IMR-90 (cell line): ENCODE measurements at regions not wholly inside any gene's neighbourhood (a gene's known extent, or its start where the extent isn't known, plus 50 kb on each side); places are given as distances from the start of the nearest gene placed in this dataset.

Source experiments
- ATAC-seq: fragments of 200-7000 bp; cut with Tn5 transposase; 2 replicates; pipeline ENCODE4 v1.9.1; 2020; ENCODE audit warnings: low read depth, mild to moderate bottlenecking, moderate library complexity
- BruUV-seq: library from RNA; stranded (reverse); fragments of 400-500 nt; replicated peaks from 2 replicates; lab custom pipeline; 2021; lab: Mats Ljungman, UMichigan
- CTCF ChIA-PET: fragments of 300-600 bp; formaldehyde crosslinking; extraction: SDS; loops from one replicate; lab custom pipeline; 2021; ENCODE audit warnings: antibody characterized with exemption; lab: Yijun Ruan, JAX
- POLR2A ChIA-PET: fragments of 300-600 bp; sonication (Branson Sonifier 250); formaldehyde crosslinking; loops from one replicate; lab custom pipeline; 2022; ENCODE audit warnings: antibody characterized with exemption; ENCODE audit not compliant: unreplicated experiment; lab: Charles Lee
- DNase-seq: peaks from one replicate; pipeline ENCODE4 v3.0.0; 2013
- H2AFZ ChIP-seq: replicated peaks from 2 replicates; pipeline ENCODE3; 2013; ENCODE audit warnings: low read length, mild to moderate bottlenecking; ENCODE audit not compliant: poor library complexity
- H2AK5ac ChIP-seq: 2 replicates; pipeline ENCODE4 v1.6.1; 2013; ENCODE audit warnings: low read depth, low read length, inconsistent platforms
- H2AK9ac ChIP-seq: replicated peaks from 2 replicates; pipeline ENCODE3; 2013; ENCODE audit warnings: mild to moderate bottlenecking, low read depth, low read length, moderate library complexity; ENCODE audit not compliant: poor library complexity
- H2BK120ac ChIP-seq: 2 replicates; pipeline ENCODE4 v1.6.1; 2013; ENCODE audit warnings: low read depth, low read length, inconsistent platforms
- H2BK15ac ChIP-seq: 3 replicates; pipeline ENCODE4 v1.6.1; 2013; ENCODE audit warnings: low read depth, low read length, inconsistent platforms
- H2BK20ac ChIP-seq: 2 replicates; pipeline ENCODE4 v1.6.1; 2013; ENCODE audit warnings: low read depth, mild to moderate bottlenecking, inconsistent platforms, low read length, moderate library complexity
- H2BK5ac ChIP-seq: 2 replicates; pipeline ENCODE4 v1.6.1; 2013; ENCODE audit warnings: mild to moderate bottlenecking, low read depth, low read length, inconsistent platforms; ENCODE audit not compliant: poor library complexity, severe bottlenecking
- H3K14ac ChIP-seq: replicated peaks from 2 replicates; pipeline ENCODE4 v1.6.1; 2013; ENCODE audit warnings: low read depth, low read length, inconsistent platforms
- H3K18ac ChIP-seq: 2 replicates; pipeline ENCODE4 v1.6.1; 2013; ENCODE audit warnings: low read depth, low read length, control low read depth
- H3K23ac ChIP-seq: 2 replicates; pipeline ENCODE4 v1.6.1; 2013; ENCODE audit warnings: low read depth, low read length, inconsistent platforms
- H3K27ac ChIP-seq: 2 replicates; pipeline ENCODE4 v1.5.1; 2013; ENCODE audit warnings: mild to moderate bottlenecking, control low read depth, low read length; ENCODE audit not compliant: insufficient read depth
- H3K27me3 ChIP-seq: 2 replicates; pipeline ENCODE4 v1.6.1; 2013; ENCODE audit warnings: low read length; ENCODE audit not compliant: control insufficient read depth, insufficient read depth
- H3K36me3 ChIP-seq: 2 replicates; pipeline ENCODE4 v1.6.1; 2013; ENCODE audit warnings: low read length, mixed read lengths; ENCODE audit not compliant: control insufficient read depth, insufficient read depth
- H3K4ac ChIP-seq: 2 replicates; pipeline ENCODE4 v1.6.1; 2013; ENCODE audit warnings: low read depth, low read length, inconsistent platforms
- H3K4me1 ChIP-seq: 2 replicates; pipeline ENCODE4 v1.6.1; 2013; ENCODE audit warnings: low read length, mixed read lengths; ENCODE audit not compliant: control insufficient read depth, insufficient read depth
- H3K4me2 ChIP-seq: 2 replicates; pipeline ENCODE4 v1.6.1; 2013; ENCODE audit warnings: low read depth, mild to moderate bottlenecking, control low read depth, low read length, moderate library complexity
- H3K4me3 ChIP-seq: 2 replicates; pipeline ENCODE4 v1.5.1; 2013; ENCODE audit warnings: low read depth, mild to moderate bottlenecking, control low read depth, low read length, moderate library complexity; ENCODE audit not compliant: insufficient read depth
- H3K56ac ChIP-seq: 2 replicates; pipeline ENCODE4 v1.6.1; 2013; ENCODE audit warnings: low read length, inconsistent platforms; ENCODE audit not compliant: insufficient read depth; ENCODE audit errors: extremely low read depth
- H3K79me1 ChIP-seq, 2 experiments: 2 replicates each; pipeline ENCODE4 v1.6.1; 2013; ENCODE audit warnings: low read length in 2 of 2, inconsistent platforms in 1 of 2, low read depth in 1 of 2
- H3K9ac ChIP-seq: 2 replicates; pipeline ENCODE4 v1.6.1; 2013; ENCODE audit warnings: low read depth, low read length, control low read depth
- H3K9me1 ChIP-seq: 2 replicates; pipeline ENCODE4 v1.6.1; 2013; ENCODE audit warnings: low read length, inconsistent platforms; ENCODE audit not compliant: insufficient read depth
- H3K9me3 ChIP-seq: 2 replicates; pipeline ENCODE4 v1.6.1; 2013; ENCODE audit warnings: low read length; ENCODE audit not compliant: control insufficient read depth, insufficient read depth
- H4K20me1 ChIP-seq: 2 replicates; pipeline ENCODE4 v1.6.1; 2013; ENCODE audit warnings: low read length, inconsistent platforms; ENCODE audit not compliant: insufficient read depth
- H4K5ac ChIP-seq: 2 replicates; pipeline ENCODE4 v1.6.1; 2013; ENCODE audit warnings: mild to moderate bottlenecking, low read depth, low read length, control low read depth
- H4K8ac ChIP-seq, 2 experiments: 2 replicates each; pipeline ENCODE4 v1.6.1; 2013; ENCODE audit warnings: low read depth in 2 of 2, low read length in 2 of 2, control low read depth in 1 of 2, inconsistent platforms in 1 of 2
- H4K91ac ChIP-seq: 2 replicates; pipeline ENCODE4 v1.6.1; 2013; ENCODE audit warnings: low read depth, low read length, inconsistent platforms; ENCODE audit not compliant: insufficient read depth
- BHLHE40 ChIP-seq: fragments of 150-350 bp; IDR thresholded peaks from 2 replicates; pipeline ENCODE4 v1.6.1; 2016; ENCODE audit warnings: mild to moderate bottlenecking, low read depth, low read length
- CEBPB ChIP-seq: IDR thresholded peaks from 2 replicates; pipeline ENCODE4 v1.6.1; 2012; ENCODE audit warnings: low read depth, low read length, improper control_type of control experiment
- CHD1 ChIP-seq: IDR thresholded peaks from 2 replicates; pipeline ENCODE4 v1.6.1; 2012; ENCODE audit warnings: low read depth, low read length, improper control_type of control experiment
- CTCF ChIP-seq: conservative IDR thresholded peaks from 2 replicates; pipeline ENCODE4 v1.5.1; 2012; ENCODE audit warnings: mild to moderate bottlenecking, low read depth, low read length, improper control_type of control experiment
- ELK1 ChIP-seq: fragments of 150-350 bp; IDR thresholded peaks from 2 replicates; pipeline ENCODE4 v1.6.1; 2016; ENCODE audit warnings: low read depth, mild to moderate bottlenecking, low read length, moderate library complexity, borderline replicate concordance
- FOS ChIP-seq: fragments of 150-350 bp; IDR thresholded peaks from 2 replicates; pipeline ENCODE4 v1.6.1; 2016; ENCODE audit warnings: low read depth, low read length
- MAFK ChIP-seq: IDR thresholded peaks from 2 replicates; pipeline ENCODE4 v1.6.1; 2012; ENCODE audit warnings: low read depth, low read length, improper control_type of control experiment
- MAZ ChIP-seq: IDR thresholded peaks from 2 replicates; pipeline ENCODE4 v1.6.1; 2012; ENCODE audit warnings: low read depth, mild to moderate bottlenecking, low read length, improper control_type of control experiment, moderate library complexity, borderline replicate concordance
- MXI1 ChIP-seq: IDR thresholded peaks from 2 replicates; pipeline ENCODE4 v1.6.1; 2012; ENCODE audit warnings: low read depth, mild to moderate bottlenecking, low read length, moderate library complexity, borderline replicate concordance
- NFE2L2 ChIP-seq: fragments of 150-350 bp; IDR thresholded peaks from 2 replicates; pipeline ENCODE4 v1.6.1; 2016; ENCODE audit warnings: low read depth, mild to moderate bottlenecking, low read length
- POLR2A ChIP-seq: IDR thresholded peaks from 2 replicates; pipeline ENCODE4 v1.6.1; 2012; ENCODE audit warnings: mild to moderate bottlenecking, low read depth, low read length
- RAD21 ChIP-seq: IDR thresholded peaks from 2 replicates; pipeline ENCODE4 v1.6.1; 2012; ENCODE audit warnings: low read length, improper control_type of control experiment
- RCOR1 ChIP-seq: IDR thresholded peaks from 2 replicates; pipeline ENCODE4 v1.6.1; 2012; ENCODE audit warnings: mild to moderate bottlenecking, low read length, improper control_type of control experiment; ENCODE audit not compliant: insufficient replicate concordance
- RFX5 ChIP-seq: IDR thresholded peaks from 2 replicates; pipeline ENCODE4 v1.8.0; 2012; ENCODE audit warnings: low read depth, mild to moderate bottlenecking, low read length, moderate library complexity
- SMC3 ChIP-seq: fragments of 150-350 bp; IDR thresholded peaks from 2 replicates; pipeline ENCODE4 v1.6.1; 2016; ENCODE audit warnings: low read depth, mild to moderate bottlenecking, antibody characterized with exemption, low read length, moderate library complexity
- WGBS, 2 experiments: methylation state at CpG; one replicate each; pipeline versions ENCODE4 v1.1.5 to v1.1.7; 2013; ENCODE audit warnings: missing lambda C conversion rate in 2 of 2; ENCODE audit not compliant: insufficient read length in 1 of 2; ENCODE audit errors: extremely low coverage in 2 of 2; 5-methylcytosine and 5-hydroxymethylcytosine counted together
- dilution Hi-C: fragments of 300-500 bp; cut with HindIII; formaldehyde crosslinking; loops from one replicate; pipeline ENCODE4 v1.14.3; 2018; ENCODE audit warnings: low sequenced_read_pairs; ENCODE audit not compliant: unreplicated experiment
- in situ Hi-C: fragments of 300-500 bp; cut with MboI; formaldehyde crosslinking; loops from 3 replicates; pipeline ENCODE4 v1.14.3; 2019; ENCODE audit warnings: low sequenced_read_pairs, inconsistent platforms, mixed read lengths
- intact Hi-C: fragments of 100-400 bp; cut with micrococcal nuclease; formaldehyde crosslinking; loops from 2 replicates; pipeline ENCODE4 v1.10.0; 2022
- TF ChIP-seq, protein P1 (sequence below): fragments of 150-350 bp; IDR thresholded peaks from 2 replicates; pipeline ENCODE4 v1.6.1; 2017; ENCODE audit warnings: mild to moderate bottlenecking, antibody characterized with exemption, low read length, low read depth

- H3K23ac ChIP-seq: no peak overlapping the region
- H3K27ac ChIP-seq: no peak overlapping the region
- no peak overlapping the region for H3K9ac ChIP-seq
- no CpG with 5 or more reads among the region's 3 CpGs for WGBS, 2 experiments
- POLR2A ChIA-PET: no interaction called here
- H3K4me2 ChIP-seq: no peak overlapping the region
- H3K4ac ChIP-seq: no peak overlapping the region
- H2BK120ac ChIP-seq: no peak overlapping the region
- no peak overlapping the region for H4K8ac ChIP-seq
- no peaks in the 10 kb centered on the region for H3K9me3 ChIP-seq
- H2AK9ac ChIP-seq: no peak overlapping the region
- H3K27me3 ChIP-seq: no peaks in the 10 kb centered on the region
- H3K18ac ChIP-seq: no peak overlapping the region
- CTCF ChIA-PET: no interaction called here
- no TSS peak for BruUV-seq
- H4K5ac ChIP-seq: no peak overlapping the region
- no peak overlapping the region for H3K56ac ChIP-seq
- no peak overlapping the region for H2AK5ac ChIP-seq
- H2BK5ac ChIP-seq: no peak overlapping the region
- no peaks in the 10 kb centered on the region for H3K79me1 ChIP-seq
- no peaks in the 10 kb centered on the region for H3K36me3 ChIP-seq
- H3K9me1 ChIP-seq: no peaks in the 10 kb centered on the region
- in situ Hi-C loops (no loop called here), intact Hi-C loops (no loop called here), dilution Hi-C loops (no loop called here)
- no peak overlapping the region for H2BK15ac ChIP-seq
- no peaks in the 10 kb centered on the region for H4K20me1 ChIP-seq
- H4K91ac ChIP-seq: no peak overlapping the region
- ATAC-seq (no peak), DNase-seq (no peak)
- H3K4me1 ChIP-seq: no peaks in the 10 kb centered on the region
- H3K4me3 ChIP-seq: no peak overlapping the region
- no peak overlapping the region for H2BK20ac ChIP-seq
- no peak overlapping the region for H2AFZ ChIP-seq
- TF ChIP-seq CTCF (no peak), RFX5 (no peak), MXI1 (no peak), MAFK (no peak), NFE2L2 (no peak), ELK1 (no peak), RCOR1 (no peak), POLR2A (no peak), BHLHE40 (no peak), MAZ (no peak), CHD1 (no peak), CEBPB (no peak), RAD21 (no peak), FOS (no peak), SMC3 (no peak)
- TF ChIP-seq, protein P1, sequence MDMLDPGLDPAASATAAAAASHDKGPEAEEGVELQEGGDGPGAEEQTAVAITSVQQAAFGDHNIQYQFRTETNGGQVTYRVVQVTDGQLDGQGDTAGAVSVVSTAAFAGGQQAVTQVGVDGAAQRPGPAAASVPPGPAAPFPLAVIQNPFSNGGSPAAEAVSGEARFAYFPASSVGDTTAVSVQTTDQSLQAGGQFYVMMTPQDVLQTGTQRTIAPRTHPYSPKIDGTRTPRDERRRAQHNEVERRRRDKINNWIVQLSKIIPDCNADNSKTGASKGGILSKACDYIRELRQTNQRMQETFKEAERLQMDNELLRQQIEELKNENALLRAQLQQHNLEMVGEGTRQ: no peak
- H3K14ac ChIP-seq: no peak overlapping the region
Measured at GRCh38 chr1:79950511-79950910, 944.0 kb upstream of the ADGRL4 start.
